HCT116 (cell line): ENCODE measurements at regions not wholly inside any gene's neighbourhood (a gene's known extent, or its start where the extent isn't known, plus 50 kb on each side); places are given as distances from the start of the nearest gene placed in this dataset.

Experiments
- EZH2 ChIP-seq: fragments of 200-600 bp; sonication (generic); IDR thresholded peaks from 2 replicates; pipeline ENCODE4 v1.6.1; 2017; ENCODE audit warnings: antibody characterized with exemption, mixed run types
- RAD21 ChIP-seq: IDR thresholded peaks from 2 replicates; pipeline ENCODE4 v1.6.1; 2012; ENCODE audit warnings: low read depth, mild to moderate bottlenecking
- ZFX ChIP-seq: fragments of 450-650 bp; IDR thresholded peaks from 2 replicates; pipeline ENCODE4 v1.6.1; 2017

DNA sequence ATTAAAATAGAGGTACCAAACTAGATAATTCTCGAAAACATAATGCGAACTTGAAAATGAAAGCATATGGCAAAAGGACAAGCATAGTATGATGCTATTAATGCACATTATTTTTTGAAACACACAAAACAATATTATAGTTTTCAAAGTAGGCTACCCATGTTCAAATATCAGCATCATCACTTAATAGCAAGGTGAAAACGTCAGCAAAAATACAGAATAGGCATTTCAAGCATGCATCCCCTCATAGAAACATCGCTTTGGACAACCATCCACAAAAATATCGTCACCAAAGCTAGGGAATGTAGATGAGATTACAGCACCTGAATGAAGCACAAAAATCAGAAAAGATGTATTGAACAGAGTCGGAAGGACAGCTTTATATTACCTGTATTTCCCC, 814.5 kb upstream of the LRRC4C start:
- TF ChIP-seq ZFX (no peak), RAD21 (no peak), EZH2 (no peak)
